ENCODE measurements at regions not wholly inside any gene's neighbourhood (a gene's known extent, or its start where the extent isn't known, plus 50 kb on each side); places are given as distances from the start of the nearest gene placed in this dataset.

DNA sequence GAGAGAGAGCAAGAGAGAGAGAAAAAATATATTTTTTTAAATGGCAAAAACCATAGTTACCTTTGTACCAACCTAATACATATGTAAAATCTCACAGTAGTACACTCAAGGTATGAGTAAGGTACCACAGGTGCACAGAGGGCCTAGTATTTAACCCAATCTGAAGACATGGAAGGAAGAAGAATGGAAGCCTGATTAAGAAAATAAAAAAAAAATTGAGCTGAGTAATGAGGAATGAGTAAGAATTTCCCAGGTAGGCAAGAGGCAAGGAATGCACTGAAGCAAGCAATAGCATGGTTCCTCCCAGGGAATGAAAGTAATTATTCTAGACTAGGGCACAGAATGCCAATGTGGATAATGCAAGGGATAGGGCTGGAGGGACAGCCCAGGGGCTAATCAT is 294.2 kb downstream of the FIGN start:
- TF ChIP-seq, protein P1, sequence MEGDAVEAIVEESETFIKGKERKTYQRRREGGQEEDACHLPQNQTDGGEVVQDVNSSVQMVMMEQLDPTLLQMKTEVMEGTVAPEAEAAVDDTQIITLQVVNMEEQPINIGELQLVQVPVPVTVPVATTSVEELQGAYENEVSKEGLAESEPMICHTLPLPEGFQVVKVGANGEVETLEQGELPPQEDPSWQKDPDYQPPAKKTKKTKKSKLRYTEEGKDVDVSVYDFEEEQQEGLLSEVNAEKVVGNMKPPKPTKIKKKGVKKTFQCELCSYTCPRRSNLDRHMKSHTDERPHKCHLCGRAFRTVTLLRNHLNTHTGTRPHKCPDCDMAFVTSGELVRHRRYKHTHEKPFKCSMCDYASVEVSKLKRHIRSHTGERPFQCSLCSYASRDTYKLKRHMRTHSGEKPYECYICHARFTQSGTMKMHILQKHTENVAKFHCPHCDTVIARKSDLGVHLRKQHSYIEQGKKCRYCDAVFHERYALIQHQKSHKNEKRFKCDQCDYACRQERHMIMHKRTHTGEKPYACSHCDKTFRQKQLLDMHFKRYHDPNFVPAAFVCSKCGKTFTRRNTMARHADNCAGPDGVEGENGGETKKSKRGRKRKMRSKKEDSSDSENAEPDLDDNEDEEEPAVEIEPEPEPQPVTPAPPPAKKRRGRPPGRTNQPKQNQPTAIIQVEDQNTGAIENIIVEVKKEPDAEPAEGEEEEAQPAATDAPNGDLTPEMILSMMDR (IDR thresholded peaks at IDR 0.05; ENCODE audit: insufficient read depth, low read depth, low read length), result no peak
- no peak for DNase-seq (ENCODE audit: low read depth)
- no peak overlapping the region for H3K4me3 ChIP-seq (ENCODE audit: low read depth, low read length)

DNA sequence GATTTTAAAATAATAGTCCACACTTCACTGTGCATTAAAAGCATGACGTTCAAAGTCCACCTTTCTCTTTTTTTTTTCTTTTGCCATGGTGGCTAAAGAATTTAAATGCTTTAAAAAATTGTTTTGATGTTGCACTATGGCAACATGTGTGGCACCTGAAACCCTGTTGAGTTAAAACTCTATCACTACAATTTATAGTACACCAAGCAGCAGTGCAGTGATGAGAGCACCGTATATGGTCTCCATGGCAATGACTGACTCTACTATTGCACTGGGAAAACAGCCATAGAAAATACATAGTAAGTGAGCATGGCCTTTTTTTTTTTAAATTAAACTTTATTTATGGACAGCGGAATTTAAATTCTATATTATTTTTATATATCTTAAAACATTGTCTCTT is 298.8 kb downstream of the FIGN start:
- no peak for DNase-seq (ENCODE audit: low read depth)

GRCh38 chr2:163428187-163428586 is 307.6 kb downstream of the FIGN start:
- TF ChIP-seq, protein P1 (IDR thresholded peaks at IDR 0.05; ENCODE audit: insufficient read depth, low read depth, low read length), result no peak
- no peak overlapping the region for H3K4me3 ChIP-seq (ENCODE audit: low read depth, low read length)
- no peak for DNase-seq (ENCODE audit: low read depth)

More for the DNA sequence above, 298.8 kb downstream of the FIGN start:
- TF ChIP-seq, protein P1 (IDR thresholded peaks at IDR 0.05; ENCODE audit: insufficient read depth, low read depth, low read length), result no peak
- H3K4me3 ChIP-seq (ENCODE audit: low read depth, low read length), result no peak overlapping the region

GRCh38 chr2:163420604-163421003 is 315.2 kb downstream of the FIGN start:
- TF ChIP-seq, protein P1 (IDR thresholded peaks at IDR 0.05; ENCODE audit: insufficient read depth, low read depth, low read length), result no peak
- H3K4me3 ChIP-seq (ENCODE audit: low read depth, low read length), result no peak overlapping the region
- DNase-seq (ENCODE audit: low read depth), result no peak

DNA sequence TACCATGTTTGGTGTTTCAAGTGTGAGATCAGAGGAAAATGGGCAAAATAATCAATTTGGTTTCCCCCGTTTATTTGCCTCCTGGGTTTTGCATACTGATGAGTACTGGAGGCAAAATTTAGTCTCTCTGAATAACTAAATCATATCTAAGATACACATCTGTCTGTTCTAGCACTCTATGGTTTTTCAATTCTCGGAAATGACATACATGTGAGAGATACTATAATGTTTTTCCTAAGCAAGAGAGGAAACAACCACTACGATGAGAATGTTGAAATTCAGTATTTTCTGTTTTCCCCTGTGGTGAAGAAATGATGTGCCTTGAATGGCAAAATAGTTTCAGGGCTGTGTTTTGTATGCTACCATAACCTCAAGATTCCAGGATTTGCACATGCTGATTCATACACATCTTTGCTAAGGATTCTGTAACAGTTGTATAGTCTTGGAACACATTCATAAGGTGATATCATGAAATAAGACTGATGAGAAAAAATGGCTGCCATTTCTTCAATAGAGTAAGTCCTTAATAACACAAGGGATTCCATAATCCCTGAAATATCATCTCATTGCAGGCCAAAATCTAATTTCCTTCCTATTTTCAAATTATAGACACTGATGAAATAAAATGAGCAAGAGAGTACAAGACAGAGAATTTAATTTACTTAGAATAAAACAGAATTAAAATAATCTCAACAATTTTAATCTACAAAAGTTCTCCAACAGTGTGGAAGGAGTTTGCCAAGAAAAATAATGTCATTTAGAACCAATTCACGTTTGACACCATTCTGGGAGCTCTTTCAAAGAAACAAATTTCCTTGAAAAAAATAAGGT is 316.6 kb downstream of the FIGN start:
- no peak for DNase-seq (ENCODE audit: low read depth)
- no peak overlapping the region for H3K4me3 ChIP-seq (ENCODE audit: low read depth, low read length)
- TF ChIP-seq, protein P1 (IDR thresholded peaks at IDR 0.05; ENCODE audit: insufficient read depth, low read depth, low read length), result no peak

- TF ChIP-seq, protein P1 (IDR thresholded peaks at IDR 0.05; ENCODE audit: insufficient read depth, low read depth, low read length), result no peak
These were observed 318.0 kb downstream of the FIGN start for GRCh38 chr2:163417596-163418337.

More at GRCh38 chr2:163417596-163418337, 318.0 kb downstream of the FIGN start:
- no peak overlapping the region for H3K4me3 ChIP-seq (ENCODE audit: low read depth, low read length)
- no peak for DNase-seq (ENCODE audit: low read depth)
